Medulla oblongata (tissue), 1 donor: ENCODE measurements at regions not wholly inside any gene's neighbourhood (a gene's known extent, or its start where the extent isn't known, plus 50 kb on each side); places are given as distances from the start of the nearest gene placed in this dataset.
"Not testable (repeated sequence)": the region's sequence is repeated elsewhere in the genome, so short reads cannot be mapped to it uniquely, and the experiment has no call there.

Source experiments
- DNase-seq: peaks from one replicate; pipeline ENCODE4 v3.0.0-alpha.2; 2015; ENCODE audit errors: extremely low spot score

DNA sequence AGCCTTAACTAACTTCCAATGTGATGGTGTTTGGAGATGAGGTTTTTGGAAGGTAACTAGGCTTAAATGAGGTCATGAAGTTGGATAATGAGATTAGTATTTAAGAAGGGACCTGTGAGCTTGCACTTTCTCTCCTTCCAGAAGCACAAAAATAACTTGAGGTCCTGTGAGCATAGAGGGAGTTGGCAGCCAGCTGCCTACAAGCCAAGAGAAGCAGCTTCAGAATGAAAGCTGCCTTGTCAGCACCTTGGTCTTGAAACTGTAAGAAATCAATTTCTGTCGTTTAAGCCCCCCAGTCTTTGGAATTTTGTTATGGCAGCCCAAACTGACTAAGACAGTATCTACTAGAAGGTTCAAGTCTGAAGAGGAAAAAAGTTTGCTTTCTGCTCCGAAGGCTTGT lies 280.2 kb upstream of the GALNTL6 start:
- DNase-seq = no peak

DNA sequence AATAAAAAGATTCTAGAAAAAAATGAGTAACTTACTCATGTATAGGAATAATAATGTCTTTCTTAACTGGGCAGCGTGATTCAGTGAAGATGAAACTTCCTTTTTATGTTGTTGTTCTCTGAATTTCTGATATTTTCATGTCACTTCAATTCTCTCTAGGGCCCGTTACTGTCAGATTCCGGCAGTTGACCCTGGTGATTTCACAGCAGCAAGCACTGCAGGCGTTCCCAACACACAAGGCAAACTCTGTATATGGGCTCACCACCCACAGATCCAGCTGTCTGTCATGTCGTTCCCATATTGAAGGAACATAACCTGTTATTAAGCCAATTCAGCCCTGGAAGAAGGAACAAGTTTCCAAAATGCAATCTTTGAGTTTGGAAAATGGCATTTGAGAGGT lies 288.3 kb upstream of the GALNTL6 start:
- DNase-seq = no peak

- DNase-seq = no peak
Measured at GRCh38 chr4:171521726-171522125, 291.5 kb upstream of the GALNTL6 start.

- DNase-seq = no peak
Measured at GRCh38 chr4:171519457-171519856, 293.7 kb upstream of the GALNTL6 start.

DNA sequence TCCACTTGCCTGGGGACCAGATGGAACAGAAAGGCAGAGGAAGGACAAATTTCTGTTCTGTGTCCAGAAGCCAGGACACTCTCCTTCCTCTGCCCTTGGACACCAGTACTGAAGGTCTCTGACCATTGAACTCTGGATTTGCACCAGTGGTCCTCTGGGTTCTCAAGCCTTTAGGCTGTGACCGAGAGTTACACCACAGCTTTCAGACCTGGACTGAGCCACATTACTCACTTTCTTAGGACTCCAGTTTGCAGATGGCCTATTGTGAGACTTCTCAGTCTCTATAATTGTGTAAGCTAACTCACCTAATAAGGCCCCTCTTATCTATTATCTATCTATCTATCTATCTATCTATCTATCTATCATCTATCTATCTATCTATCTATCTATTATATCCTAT lies 295.3 kb upstream of the GALNTL6 start:
- no peak for DNase-seq

DNA sequence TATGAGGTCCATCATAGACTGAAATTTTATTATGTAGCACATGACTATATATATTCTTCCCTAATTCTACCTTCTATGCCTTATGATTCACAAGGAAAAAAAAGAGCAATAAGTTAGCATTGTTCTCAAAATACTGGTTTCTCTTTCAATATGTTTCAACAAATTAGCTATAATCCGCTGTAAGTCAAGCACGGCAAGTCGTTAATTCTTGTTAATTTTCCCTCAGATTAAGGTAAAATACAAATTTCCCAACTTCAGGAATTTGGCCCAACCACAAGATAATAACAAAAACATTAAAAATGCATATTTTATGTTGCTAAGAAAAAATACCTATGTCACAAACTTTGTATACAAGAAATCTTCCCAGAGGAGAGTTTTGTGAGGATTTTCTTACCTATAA lies 296.5 kb upstream of the GALNTL6 start:
- no peak for DNase-seq

- DNase-seq = no peak
Measured at GRCh38 chr4:171484681-171485080, 328.5 kb upstream of the GALNTL6 start.

DNA sequence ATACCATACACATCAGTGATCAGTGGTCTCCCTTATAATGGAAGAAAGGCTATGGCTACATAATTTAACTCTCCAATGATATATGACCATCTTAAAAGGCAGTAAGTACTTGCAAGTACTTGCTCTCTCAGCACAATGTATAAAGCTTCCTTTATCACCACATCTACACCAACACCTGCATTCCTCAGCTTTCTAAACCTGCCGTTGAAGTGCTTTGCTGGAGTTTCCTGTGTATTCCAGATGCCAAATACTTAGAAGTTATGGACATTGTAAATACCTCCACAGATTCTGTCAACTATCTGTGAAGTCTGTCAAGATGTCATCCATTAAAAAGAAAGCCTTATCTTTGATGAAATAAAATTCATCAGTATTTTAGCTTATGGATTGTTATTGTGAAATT lies 335.0 kb upstream of the GALNTL6 start:
- no peak for DNase-seq

GRCh38 chr4:171475111-171475510 lies 338.1 kb upstream of the GALNTL6 start:
- DNase-seq = not testable (repeated sequence)

DNA sequence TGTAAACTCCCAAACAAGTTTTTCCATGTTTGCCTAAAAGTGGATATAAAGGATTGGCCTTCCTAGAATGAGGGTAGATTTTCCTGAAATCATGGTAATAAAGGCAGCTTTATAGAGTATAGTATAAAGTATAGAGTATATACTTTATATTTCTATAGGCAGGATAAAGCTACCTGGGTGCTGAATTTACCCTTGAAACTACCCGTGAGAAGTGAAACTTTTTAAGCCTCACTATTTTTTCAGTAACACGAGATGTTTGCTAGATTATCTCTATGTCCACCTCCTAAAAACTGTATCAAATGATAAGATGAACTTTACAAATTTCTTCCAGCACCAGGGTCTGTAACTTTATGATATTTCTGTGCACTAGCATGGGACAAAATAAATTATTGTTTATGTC lies 340.0 kb upstream of the GALNTL6 start:
- no peak for DNase-seq

GRCh38 chr4:171472230-171472629 lies 341.0 kb upstream of the GALNTL6 start:
- DNase-seq = no peak

DNA sequence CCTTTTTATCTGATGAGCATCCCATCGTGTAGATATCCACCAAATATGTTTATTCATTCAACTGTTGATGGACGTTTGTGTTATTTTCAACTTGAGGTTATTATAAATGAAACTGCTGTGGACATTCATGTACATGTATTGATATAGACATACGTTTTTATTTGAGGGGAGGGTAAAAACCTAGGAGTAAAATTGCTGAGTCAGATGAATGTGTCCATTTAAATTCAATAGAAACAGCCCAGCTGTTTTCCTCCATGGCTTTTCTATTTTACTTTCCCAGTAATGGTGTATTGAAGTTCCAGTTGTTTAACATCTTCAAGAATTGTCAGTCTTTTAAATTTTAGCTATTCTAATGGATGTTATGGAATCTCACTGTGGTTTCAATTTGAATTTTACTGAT lies 348.7 kb upstream of the GALNTL6 start:
- DNase-seq = no peak

GRCh38 chr4:171461191-171461590 lies 352.0 kb upstream of the GALNTL6 start:
- no peak for DNase-seq

GRCh38 chr4:171448919-171449481 lies 364.2 kb upstream of the GALNTL6 start:
- no peak for DNase-seq

DNA sequence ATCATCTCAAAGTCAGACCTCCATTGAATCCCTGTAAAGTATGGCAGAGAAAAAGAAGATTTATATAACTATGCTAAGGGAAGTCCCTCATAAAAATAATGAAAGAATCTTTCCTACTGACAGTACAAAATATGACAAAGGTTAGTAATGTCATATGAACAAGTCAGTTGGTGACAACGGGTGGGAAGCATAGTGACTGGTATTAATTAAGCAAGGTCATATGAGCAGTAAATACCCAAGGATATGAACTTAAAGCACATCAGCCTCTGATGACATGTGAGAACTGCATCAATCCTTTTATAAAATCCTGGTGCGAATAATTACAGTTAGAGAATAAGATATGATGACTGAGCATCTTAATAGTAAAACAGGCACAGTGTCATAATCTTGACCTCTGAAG lies 364.8 kb upstream of the GALNTL6 start:
- DNase-seq = no peak

GRCh38 chr4:171441300-171441941 lies 371.8 kb upstream of the GALNTL6 start:
- no peak for DNase-seq

DNA sequence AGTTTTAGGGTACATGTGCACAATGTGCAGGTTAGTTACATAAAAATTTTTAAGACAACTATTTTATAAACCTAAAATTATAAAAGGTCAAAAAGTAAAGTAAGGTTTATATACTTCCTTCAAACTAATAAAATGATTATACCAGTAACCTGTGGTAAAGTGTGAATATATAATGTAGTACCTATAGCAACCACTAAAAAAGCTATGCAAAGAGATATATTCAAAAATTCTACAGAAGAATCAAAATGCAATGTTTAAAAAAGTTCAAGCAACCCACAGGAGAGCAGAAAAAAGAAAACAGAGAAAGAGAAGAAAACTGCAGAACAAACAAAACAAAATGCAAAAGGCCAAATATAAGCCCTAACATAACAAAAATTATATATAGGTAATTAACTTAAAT lies 379.5 kb upstream of the GALNTL6 start:
- DNase-seq = no peak

GRCh38 chr4:171432536-171432935 lies 380.7 kb upstream of the GALNTL6 start:
- no peak for DNase-seq

DNA sequence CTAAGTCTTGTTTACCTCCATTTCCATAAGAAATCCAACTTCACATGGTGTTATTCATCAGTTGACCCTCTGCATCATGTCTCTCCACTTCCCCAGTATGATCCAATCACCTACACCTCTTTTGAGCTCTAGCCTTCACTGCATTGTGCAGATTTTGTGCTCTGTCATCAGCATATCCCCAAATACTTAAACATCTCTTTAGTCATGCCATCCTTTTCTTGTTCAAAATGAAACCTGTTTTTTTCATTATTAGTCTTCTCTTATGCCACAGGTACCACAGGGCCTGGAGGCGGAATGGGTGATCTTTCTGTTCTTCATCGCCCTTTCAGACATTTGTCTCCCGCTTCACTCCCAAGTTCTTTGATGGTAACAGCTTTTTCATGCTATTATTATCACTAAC lies 382.7 kb upstream of the GALNTL6 start:
- DNase-seq = no peak

- DNase-seq = no peak
Measured at GRCh38 chr4:171397175-171397574, 416.0 kb upstream of the GALNTL6 start.

- DNase-seq = no peak
Measured at GRCh38 chr4:171390626-171391025, 422.6 kb upstream of the GALNTL6 start.

GRCh38 chr4:171378323-171378722 lies 434.9 kb upstream of the GALNTL6 start:
- no peak for DNase-seq

GRCh38 chr4:171376724-171377123 lies 436.5 kb upstream of the GALNTL6 start:
- DNase-seq = no peak

DNA sequence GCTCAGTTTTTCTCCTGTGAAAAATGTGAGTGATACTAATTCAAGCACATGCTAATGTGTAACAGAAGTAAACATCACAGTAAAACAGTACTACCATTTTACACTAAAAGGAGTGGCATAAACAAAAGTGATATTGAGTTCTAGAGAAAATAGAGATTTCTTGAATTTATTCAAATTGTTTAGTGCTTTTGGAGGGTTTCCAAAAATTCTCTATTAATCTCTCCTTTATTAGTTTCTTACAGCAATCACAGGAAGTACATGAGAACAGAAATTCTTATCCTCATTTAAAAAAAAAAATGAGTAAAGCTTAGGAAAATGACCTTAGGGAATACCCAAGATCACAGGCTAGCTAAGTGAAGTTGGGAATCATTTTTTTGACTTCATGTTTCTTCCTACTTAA lies 459.7 kb upstream of the GALNTL6 start:
- no peak for DNase-seq
